ENCODE measurements at regions not wholly inside any gene's neighbourhood (a gene's known extent, or its start where the extent isn't known, plus 50 kb on each side); places are given as distances from the start of the nearest gene placed in this dataset.

DNA sequence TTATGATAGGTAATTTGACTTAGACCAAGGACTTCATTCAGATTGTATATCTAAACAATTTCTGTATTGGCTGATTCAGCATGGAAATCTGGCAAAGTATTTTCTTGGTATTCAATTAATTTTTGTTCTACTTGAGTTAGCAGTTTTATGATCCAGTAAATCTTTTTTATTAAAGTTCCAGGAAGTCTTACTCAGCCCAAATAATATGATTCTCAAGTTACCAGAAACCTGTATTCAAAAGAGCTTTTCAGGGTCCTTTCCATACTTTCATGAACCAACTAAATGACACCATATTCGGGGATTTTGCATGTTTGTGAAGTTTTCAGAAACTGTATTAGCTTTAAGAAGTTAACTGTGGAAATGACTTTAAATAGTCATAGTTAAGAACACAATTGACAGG is 662.6 kb downstream of the LRFN5 start:
- DNase-seq (ENCODE audit: low read depth in 2 of 2) = no peak

DNA sequence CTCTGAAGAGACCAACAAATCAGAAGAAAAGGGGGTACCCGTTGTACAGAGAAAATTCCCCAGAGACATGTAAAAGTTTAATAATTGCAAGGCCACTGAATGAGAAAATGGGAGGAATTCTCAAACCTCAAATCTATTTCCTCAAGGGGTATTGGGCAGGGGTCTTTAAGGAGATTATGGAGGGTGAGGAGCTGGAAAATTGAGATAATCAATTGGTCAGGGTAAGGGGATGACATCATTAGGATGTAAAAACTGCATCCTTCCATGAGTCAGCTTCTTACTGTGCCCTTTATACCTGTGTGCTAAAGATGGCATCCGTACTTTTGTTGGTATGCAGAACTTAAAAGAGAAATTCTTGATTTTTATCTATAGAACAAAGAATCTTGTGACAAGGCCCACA is 641.5 kb downstream of the LRFN5 start:
- DNase-seq (ENCODE audit: low read depth in 2 of 2) = no peak

DNA sequence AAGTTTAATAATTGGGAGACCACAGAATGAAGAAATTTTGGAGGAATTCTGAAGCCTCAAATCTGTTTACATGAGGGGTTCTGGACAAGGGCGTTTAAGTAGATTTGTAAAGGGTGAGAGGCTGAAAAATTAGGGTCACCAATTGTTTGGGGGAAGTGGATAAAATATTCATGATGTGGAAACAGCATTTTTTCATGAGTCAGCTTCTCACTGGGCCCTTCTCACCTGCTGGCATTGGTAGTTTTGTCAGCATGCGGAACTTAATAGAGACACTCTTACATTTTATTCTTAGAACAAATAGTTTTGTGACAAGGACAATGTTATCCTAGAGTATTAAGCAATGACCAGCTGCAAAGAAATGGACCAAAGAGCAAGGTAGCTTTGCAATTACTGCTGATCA is 634.4 kb downstream of the LRFN5 start:
- no peak for DNase-seq (ENCODE audit: low read depth in 2 of 2)

DNA sequence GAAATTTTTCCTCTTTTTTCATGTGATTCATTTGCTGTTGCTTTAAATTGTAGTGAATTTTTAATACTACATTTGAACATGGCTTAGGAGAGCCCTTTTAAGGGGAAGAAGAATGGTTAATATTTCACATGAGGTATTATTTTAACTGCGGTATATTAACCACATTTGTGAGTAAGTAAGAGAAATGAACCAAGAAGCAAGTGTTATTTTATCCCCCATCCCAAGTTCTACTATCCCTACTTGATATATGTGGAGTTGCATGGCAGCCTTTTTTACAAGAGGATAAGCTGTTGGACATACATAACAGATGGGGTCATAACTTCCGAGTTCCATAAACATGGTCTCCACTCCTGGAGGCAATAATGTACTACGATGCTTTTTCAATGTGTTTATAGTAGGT is 623.3 kb downstream of the LRFN5 start:
- DNase-seq (ENCODE audit: low read depth in 2 of 2) = no peak

DNA sequence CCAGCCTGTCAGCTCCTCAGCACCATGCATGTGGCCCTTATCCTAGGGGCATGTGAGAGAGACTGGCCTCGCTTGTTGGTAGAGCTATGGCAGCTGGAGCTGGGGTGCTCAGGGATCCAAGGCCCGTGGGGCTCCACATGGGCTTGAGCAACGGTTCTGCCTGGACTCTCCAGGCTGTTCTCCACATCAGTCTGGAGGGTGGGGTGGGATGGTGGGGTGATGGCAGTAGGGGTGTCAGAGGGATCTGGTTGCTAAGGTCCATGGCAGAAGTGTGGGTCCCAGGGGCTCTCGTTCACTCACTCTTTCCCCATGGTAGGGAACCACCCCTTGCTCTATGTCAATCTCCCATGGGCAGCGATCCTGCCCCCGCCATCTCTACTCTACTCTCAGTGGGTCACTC is 622.6 kb downstream of the LRFN5 start:
- no peak for DNase-seq (ENCODE audit: low read depth in 2 of 2)

DNA sequence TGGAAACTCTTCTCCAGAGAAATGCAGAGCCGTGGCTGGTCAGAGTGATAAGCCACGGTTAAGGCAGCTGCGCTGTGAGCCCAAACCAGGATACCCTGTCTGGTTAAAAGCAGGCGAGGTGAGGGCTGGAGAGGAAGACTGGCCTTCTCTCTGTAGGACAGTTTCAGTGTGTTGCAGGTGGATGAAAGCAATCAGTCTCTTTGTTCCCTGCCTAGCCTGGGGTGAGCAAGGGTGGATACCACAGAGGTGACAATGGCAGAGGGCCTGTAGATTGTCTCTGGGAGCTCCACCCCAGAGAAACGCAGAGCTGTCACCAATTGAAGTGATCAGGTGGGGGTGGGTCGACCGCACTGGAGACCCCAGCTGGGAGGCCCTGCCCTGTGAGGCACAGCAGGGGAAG is 621.9 kb downstream of the LRFN5 start:
- no peak for DNase-seq (ENCODE audit: low read depth in 2 of 2)

DNA sequence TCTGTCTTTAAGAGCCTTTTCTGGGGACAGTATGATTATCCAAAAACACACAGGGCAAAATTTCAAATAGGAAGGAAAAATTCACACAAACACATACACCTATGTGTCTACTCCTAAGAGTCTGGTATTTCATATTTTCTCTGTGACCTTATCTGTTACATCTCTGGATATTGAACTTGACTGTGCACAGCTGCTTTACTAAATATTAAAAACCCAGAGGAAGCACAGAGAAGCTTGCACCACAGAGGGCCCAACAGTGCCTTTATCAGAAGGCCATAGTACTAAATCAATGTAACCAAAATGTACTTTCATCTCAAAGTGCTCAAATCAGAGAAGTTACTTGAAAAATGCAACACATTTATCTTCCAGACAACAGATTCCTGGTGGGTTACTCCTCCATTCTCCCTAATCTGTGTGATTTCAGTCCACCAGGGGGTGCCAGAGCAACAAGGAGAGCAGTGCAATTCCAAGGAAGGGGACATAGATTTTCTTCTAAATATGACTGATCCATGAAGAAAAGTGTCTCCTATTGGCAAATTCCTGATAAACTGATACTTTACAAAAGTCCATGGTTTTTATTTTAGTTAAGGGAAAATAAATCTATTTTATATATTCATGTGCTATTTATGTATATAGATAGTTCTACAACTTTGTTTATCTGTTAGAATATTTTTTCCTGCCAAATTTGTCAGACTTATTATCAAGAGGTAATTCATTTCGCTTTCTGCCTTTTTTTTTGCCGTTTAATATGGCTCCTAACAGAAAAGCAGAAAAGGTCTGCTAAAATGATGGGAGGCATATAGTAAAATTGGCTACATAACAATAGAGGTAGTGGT is 617.6 kb downstream of the LRFN5 start:
- peak in 1 of 2 donors; percentile 19 for DNase-seq (ENCODE audit: low read depth in 2 of 2)

DNA sequence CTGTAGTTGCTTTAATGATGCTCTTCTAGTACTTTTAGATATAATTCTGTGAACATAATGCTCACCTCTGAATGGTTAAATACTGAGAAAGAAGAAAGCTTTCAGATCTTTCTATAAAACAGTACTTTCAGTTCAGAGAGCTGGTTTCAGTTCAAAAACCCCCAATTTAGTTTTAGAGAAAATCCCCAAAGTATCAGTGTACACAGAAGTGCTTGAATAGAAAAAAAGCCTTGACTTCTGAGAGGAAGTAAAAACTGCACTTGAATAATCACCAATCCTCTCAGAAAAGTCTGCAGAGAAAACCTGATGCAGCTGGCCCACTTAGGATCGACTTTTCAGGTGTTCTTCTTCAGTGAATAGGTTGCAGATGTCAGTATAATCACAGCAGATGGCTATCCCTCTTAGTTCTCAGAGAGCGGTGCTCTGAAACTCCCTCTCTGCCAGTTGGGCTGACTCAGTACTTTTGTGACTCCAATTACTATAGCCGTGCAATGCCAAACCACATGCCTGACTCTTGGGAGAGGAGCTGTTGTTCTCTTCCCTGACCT is 616.3 kb downstream of the LRFN5 start:
- no peak for DNase-seq (ENCODE audit: low read depth in 2 of 2)

- no peak for DNase-seq (ENCODE audit: low read depth in 2 of 2)
Measured at GRCh38 chr14:42214981-42215491, 608.4 kb downstream of the LRFN5 start.

GRCh38 chr14:42200957-42201356 is 594.3 kb downstream of the LRFN5 start:
- no peak for DNase-seq (ENCODE audit: low read depth in 2 of 2)

- no peak for DNase-seq (ENCODE audit: low read depth in 2 of 2)
Measured at GRCh38 chr14:42198010-42198409, 591.3 kb downstream of the LRFN5 start.

DNA sequence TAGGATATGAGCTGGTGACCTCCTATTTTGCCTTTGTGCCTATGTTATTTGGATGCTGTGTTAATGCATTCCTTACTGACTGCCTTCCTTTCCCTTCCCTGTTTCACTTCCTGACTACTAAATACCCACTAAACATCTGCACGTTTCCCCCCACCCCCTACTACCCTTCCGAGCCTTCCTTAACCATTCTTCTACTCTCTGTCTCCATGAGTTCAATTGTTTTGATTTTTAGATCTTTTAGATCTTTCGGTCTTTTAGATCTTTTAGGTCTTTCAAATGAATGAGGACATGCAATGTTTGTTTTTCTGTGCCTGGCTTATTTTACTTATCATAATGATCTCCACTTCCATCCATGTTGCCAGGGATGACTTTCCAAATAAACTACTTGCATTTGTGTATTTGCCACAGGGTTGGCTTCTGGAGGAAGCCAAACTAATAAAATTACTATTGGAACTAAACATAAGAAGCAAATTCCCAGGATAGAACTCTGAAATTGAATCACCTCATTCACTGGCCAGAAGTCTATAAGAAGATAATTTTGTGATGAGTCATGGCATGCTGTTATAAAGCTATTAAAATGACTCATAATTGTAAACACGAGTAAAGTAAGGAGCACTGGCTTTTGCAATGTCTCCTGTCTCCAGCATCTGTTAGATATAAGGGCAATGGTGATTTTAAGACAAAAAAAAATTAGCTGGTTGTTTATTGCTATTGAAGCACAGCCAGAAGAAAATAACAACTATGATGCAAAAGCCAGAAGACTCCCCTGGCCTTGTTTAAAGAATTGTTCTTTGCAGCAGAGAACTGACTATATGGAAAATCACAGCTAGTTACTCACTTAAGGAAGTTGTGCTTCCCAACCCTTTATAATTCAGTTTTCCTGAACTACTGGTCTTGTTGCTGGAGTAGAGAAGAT is 586.3 kb downstream of the LRFN5 start:
- no peak for DNase-seq (ENCODE audit: low read depth in 2 of 2)

DNA sequence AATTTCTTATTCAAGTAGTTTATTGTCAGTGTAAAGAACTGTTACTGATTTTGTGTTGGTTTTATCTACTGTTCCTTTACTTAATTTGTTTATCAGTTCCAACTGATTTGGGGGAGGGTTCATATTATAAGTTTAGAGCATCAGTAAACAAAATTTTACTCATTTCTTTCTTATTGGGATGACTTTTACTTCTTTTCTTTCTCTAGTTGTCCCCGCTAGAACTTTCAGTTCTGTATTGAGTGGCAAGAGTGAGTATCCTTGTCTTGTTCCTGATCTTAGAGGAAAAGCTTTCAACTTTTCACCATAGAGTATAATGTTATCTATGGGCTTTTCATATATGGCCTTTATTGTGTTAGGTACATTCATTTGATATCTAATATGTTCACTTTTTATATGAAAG is 584.1 kb downstream of the LRFN5 start:
- DNase-seq (ENCODE audit: low read depth in 2 of 2) = no peak

GRCh38 chr14:42187846-42188245 is 581.2 kb downstream of the LRFN5 start:
- DNase-seq (ENCODE audit: low read depth in 2 of 2) = no peak

DNA sequence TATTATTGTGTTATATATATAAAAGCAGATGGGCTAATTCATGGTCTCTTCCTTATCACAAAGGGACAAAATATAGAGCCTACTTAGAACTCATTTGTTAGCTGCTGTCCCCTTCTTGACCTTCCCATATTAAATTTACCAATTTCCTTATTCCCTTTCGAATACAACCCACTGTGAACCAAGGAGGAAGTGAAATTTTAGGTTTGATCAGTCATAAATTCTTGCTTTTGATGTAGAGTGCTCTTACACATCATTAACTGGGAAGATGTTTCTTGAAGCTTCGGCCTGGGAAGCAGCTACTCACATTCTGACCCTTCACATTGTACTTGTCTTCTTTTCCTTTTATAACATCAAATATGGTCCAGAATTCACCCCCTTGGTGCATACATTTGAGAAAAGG is 579.0 kb downstream of the LRFN5 start:
- no peak for DNase-seq (ENCODE audit: low read depth in 2 of 2)

- DNase-seq (ENCODE audit: low read depth in 2 of 2) = no peak
Measured at GRCh38 chr14:42174357-42174756, 567.7 kb downstream of the LRFN5 start.

DNA sequence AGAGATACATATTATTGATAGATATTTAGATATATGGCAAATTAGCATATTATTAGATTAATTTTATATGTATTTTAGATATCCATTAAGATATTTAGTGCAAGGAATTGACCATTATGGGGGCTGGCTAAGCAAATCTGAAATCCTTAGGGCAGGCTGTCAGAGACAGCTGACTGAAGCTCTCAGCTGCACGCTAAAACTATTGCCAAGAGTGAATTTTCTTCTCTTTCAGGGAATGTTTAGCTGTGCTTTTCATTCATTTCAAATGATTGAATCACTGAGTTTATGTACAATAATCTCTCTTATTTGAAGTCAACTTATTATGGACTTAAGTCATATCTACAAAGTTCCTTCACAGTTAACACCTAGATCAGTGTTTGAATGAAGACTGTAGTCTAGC is 566.5 kb downstream of the LRFN5 start:
- no peak for DNase-seq (ENCODE audit: low read depth in 2 of 2)

GRCh38 chr14:42172304-42172703 is 565.6 kb downstream of the LRFN5 start:
- DNase-seq (ENCODE audit: low read depth in 2 of 2) = no peak

GRCh38 chr14:42163136-42163535 is 556.5 kb downstream of the LRFN5 start:
- DNase-seq (ENCODE audit: low read depth in 2 of 2) = no peak

- no peak for DNase-seq (ENCODE audit: low read depth in 2 of 2)
Measured at GRCh38 chr14:42159138-42159537, 552.5 kb downstream of the LRFN5 start.

- no peak for DNase-seq (ENCODE audit: low read depth in 2 of 2)
Measured at GRCh38 chr14:42149609-42150261, 543.1 kb downstream of the LRFN5 start.

DNA sequence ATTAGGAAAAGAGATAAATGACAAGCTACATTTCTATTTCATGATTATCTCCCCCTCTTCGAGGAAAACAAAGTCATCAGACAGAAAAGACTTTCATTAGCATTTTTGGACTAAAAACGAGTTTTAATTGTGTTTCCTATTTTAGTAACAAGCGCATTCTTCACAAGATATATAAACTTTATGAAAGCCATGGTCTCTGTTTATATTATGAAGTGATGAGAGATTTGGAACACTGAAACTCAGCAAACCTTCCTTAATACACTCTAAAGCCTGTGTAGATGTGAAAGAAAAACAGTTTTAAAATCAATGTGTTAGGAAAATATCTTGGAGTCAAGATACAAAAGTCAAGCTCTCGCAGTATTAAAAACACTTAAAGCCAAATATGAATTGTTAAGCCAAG is 539.1 kb downstream of the LRFN5 start:
- DNase-seq (ENCODE audit: low read depth in 2 of 2) = no peak

All from dermis microvascular lymphatic vessel endothelial cell (primary cell).